ENCODE measurements at regions not wholly inside any gene's neighbourhood (a gene's known extent, or its start where the extent isn't known, plus 50 kb on each side); places are given as distances from the start of the nearest gene placed in this dataset.

GRCh38 chr7:93728292-93728691 lies 153.8 kb upstream of the CALCR start:
- no peak for TF ChIP-seq CTCF (IDR thresholded peaks at IDR 0.05; ENCODE audit: low read length)
- TF ChIP-seq EZH2 (IDR thresholded peaks at IDR 0.05; ENCODE audit: borderline replicate concordance, low read length), result no peak
